Astrocyte (in vitro differentiated cells and primary cell): ENCODE measurements at regions not wholly inside any gene's neighbourhood (a gene's known extent, or its start where the extent isn't known, plus 50 kb on each side); places are given as distances from the start of the nearest gene placed in this dataset.

Experiments used
- DNase-seq: peaks from one replicate; pipeline ENCODE4 v3.0.0-alpha.2; 2010; ENCODE audit warnings: low read depth
- FAIRE-seq: peaks from 2 replicates; lab custom pipeline; 2011; peaks lifted over from hg19 to GRCh38; lab: Jason Lieb, UNC
- H2AFZ ChIP-seq: 2 replicates; pipeline ENCODE4 v1.6.0; 2012; ENCODE audit warnings: low read depth, low read length, inconsistent platforms
- H3K27ac ChIP-seq: 2 replicates; pipeline ENCODE4 v1.5.1; 2011; ENCODE audit warnings: low read depth, low read length, inconsistent platforms
- H3K27me3 ChIP-seq: 2 replicates; pipeline ENCODE4 v1.6.0; 2011; ENCODE audit warnings: low read length, inconsistent platforms; ENCODE audit not compliant: insufficient read depth
- H3K36me3 ChIP-seq: 2 replicates; pipeline ENCODE4 v1.5.1; 2011; ENCODE audit warnings: low read length, inconsistent platforms; ENCODE audit not compliant: insufficient read depth
- H3K4me1 ChIP-seq: 2 replicates; pipeline ENCODE4 v1.5.1; 2011; ENCODE audit warnings: low read length, inconsistent platforms; ENCODE audit not compliant: insufficient read depth
- H3K4me2 ChIP-seq: 2 replicates; pipeline ENCODE4 v1.6.0; 2012; ENCODE audit warnings: low read length, inconsistent platforms
- H3K4me3 ChIP-seq: 2 replicates; pipeline ENCODE4 v1.5.1; 2011; ENCODE audit warnings: low read depth, mild to moderate bottlenecking, low read length, inconsistent platforms; ENCODE audit not compliant: insufficient read depth
- H3K79me2 ChIP-seq: 2 replicates; pipeline ENCODE4 v1.6.0; 2012; ENCODE audit warnings: mild to moderate bottlenecking, low read length, inconsistent platforms; ENCODE audit not compliant: insufficient read depth
- H3K9ac ChIP-seq: 2 replicates; pipeline ENCODE4 v1.6.0; 2012; ENCODE audit warnings: mild to moderate bottlenecking, low read length, inconsistent platforms
- H3K9me3 ChIP-seq: 2 replicates; pipeline ENCODE4 v1.5.1; 2012; ENCODE audit warnings: low read depth, mild to moderate bottlenecking, low read length, inconsistent platforms; ENCODE audit not compliant: insufficient read depth
- H4K20me1 ChIP-seq: 2 replicates; pipeline ENCODE4 v1.6.0; 2012; ENCODE audit warnings: low read length, inconsistent platforms; ENCODE audit not compliant: insufficient read depth
- H3K27ac Mint-ChIP-seq: one replicate; pipeline ENCODE4 v1.8.0; 2021; ENCODE audit warnings: mild to moderate bottlenecking, mixed read lengths; ENCODE audit not compliant: unreplicated experiment
- H3K27me3 Mint-ChIP-seq: one replicate; pipeline ENCODE4 v1.8.0; 2021; ENCODE audit warnings: low read depth, mixed read lengths; ENCODE audit not compliant: unreplicated experiment
- H3K36me3 Mint-ChIP-seq: one replicate; pipeline ENCODE4 v1.8.0; 2021; ENCODE audit warnings: low read depth, mixed read lengths; ENCODE audit not compliant: unreplicated experiment
- H3K4me1 Mint-ChIP-seq: one replicate; pipeline ENCODE4 v1.8.0; 2021; ENCODE audit warnings: low read depth, mixed read lengths; ENCODE audit not compliant: unreplicated experiment
- H3K4me3 Mint-ChIP-seq: one replicate; pipeline ENCODE4 v1.8.0; 2021; ENCODE audit warnings: mild to moderate bottlenecking, moderate library complexity, mixed read lengths; ENCODE audit not compliant: unreplicated experiment
- H3K9me3 Mint-ChIP-seq: one replicate; pipeline ENCODE4 v1.8.0; 2021; ENCODE audit warnings: mild to moderate bottlenecking, mixed read lengths; ENCODE audit not compliant: unreplicated experiment
- CTCF ChIP-seq: IDR thresholded peaks from 2 replicates; pipeline ENCODE4 v1.5.1; 2011; ENCODE audit warnings: low read depth, mild to moderate bottlenecking, inconsistent platforms, low read length, moderate library complexity; ENCODE audit not compliant: insufficient read depth
- EZH2 ChIP-seq: IDR thresholded peaks from 2 replicates; pipeline ENCODE4 v1.6.1; 2012; ENCODE audit warnings: mild to moderate bottlenecking, low read length, inconsistent platforms; ENCODE audit not compliant: insufficient read depth

DNA sequence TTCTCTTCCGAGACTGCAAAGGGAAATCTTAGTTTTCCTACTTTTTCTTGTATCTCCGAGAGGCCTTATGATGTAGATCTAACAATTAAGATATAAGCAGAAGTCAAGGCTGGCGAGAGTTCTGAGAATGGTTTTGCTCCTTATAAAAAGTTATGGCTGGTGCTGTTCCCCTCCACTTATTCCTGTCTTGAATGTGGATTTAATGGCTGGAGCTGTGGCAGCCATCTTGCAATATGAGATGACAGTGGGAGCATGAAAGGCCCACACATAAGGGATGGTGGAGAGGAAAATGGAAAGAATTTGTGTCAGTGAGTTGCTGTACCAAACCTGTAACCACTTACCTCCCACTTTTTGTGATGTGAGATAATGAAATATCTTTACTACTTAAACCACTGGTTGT lies 124.6 kb upstream of the SLC22A23 start:
- Histone ChIP-seq H3K36me3 (no peaks in the 10 kb centered on the region), H4K20me1 (no peaks in the 10 kb centered on the region), H3K27me3 (peaks cover 6% of the 10 kb centered on the region), H3K4me2 (no peak overlapping the region), H2AFZ (no peak overlapping the region), H3K4me1 (peaks cover 11% of the 10 kb centered on the region), H3K9me3 (no peaks in the 10 kb centered on the region), H3K79me2 (no peaks in the 10 kb centered on the region), H3K9ac (no peak overlapping the region), H3K27ac (no peak overlapping the region), H3K4me3 (no peak overlapping the region)
- Mint-ChIP-seq H3K4me3 (no peak overlapping the region), H3K36me3 (no peaks in the 10 kb centered on the region), H3K27ac (no peak overlapping the region), H3K27me3 (peaks cover 13% of the 10 kb centered on the region), H3K4me1 (peaks cover 8% of the 10 kb centered on the region), H3K9me3 (no peaks in the 10 kb centered on the region)
- no peak for DNase-seq
- no peak for TF ChIP-seq CTCF
- no peak for TF ChIP-seq EZH2
- no peak for FAIRE-seq

DNA sequence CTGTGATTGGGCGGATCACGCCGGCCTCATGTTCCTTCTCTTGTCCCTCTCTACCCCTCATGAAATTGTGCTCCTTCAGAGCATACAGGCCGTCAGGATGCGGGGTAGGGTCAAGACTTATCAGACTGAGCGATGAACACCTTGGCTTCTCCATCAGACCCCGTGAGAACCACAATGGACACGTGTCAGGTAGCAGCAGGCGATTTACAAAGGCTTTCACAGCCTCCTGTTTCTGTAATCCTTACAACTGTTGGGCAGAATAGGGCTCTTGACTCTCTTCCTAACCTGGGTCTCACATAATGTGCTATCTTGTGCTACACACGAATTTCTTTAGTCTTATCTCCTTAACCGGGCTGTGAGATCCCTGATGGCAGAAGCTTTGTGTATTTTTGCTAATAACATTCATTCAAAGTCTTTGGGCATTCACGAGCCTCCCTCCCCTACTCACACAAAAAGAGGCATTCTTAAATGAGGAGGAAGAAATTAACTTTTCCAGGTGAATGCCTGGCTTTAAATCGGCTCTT lies 122.9 kb upstream of the SLC22A23 start:
- Histone ChIP-seq H3K9ac (no peak overlapping the region), H3K79me2 (no peaks in the 10 kb centered on the region), H3K4me1 (peaks cover 4% of the 10 kb centered on the region), H4K20me1 (no peaks in the 10 kb centered on the region), H3K36me3 (no peaks in the 10 kb centered on the region), H3K4me2 (no peak overlapping the region), H3K27me3 (peaks cover 13% of the 10 kb centered on the region), H3K9me3 (no peaks in the 10 kb centered on the region), H2AFZ (no peak overlapping the region), H3K27ac (no peak overlapping the region), H3K4me3 (no peak overlapping the region)
- no peak overlapping the region for H3K4me3 Mint-ChIP-seq
- FAIRE-seq (no peak), DNase-seq (no peak)
- TF ChIP-seq EZH2 (no peak), CTCF (no peak)
- H3K27me3 Mint-ChIP-seq: peaks cover 16% of the 10 kb centered on the region
- peaks cover 2% of the 10 kb centered on the region for H3K4me1 Mint-ChIP-seq
- H3K27ac Mint-ChIP-seq: no peak overlapping the region
- no peaks in the 10 kb centered on the region for H3K36me3 Mint-ChIP-seq
- no peaks in the 10 kb centered on the region for H3K9me3 Mint-ChIP-seq

GRCh38 chr6:3578981-3579380 lies 122.1 kb upstream of the SLC22A23 start:
- H2AFZ ChIP-seq: no peak overlapping the region
- no peaks in the 10 kb centered on the region for H3K4me1 Mint-ChIP-seq
- no peak overlapping the region for H3K27ac Mint-ChIP-seq
- no peaks in the 10 kb centered on the region for H3K9me3 Mint-ChIP-seq
- no peak overlapping the region for H3K27ac ChIP-seq
- H3K79me2 ChIP-seq: no peaks in the 10 kb centered on the region
- no peaks in the 10 kb centered on the region for H3K36me3 ChIP-seq
- H3K27me3 Mint-ChIP-seq: peaks cover 18% of the 10 kb centered on the region
- H3K4me1 ChIP-seq: no peaks in the 10 kb centered on the region
- no peak for FAIRE-seq
- H3K4me3 ChIP-seq: no peak overlapping the region
- DNase-seq: no peak
- H3K9ac ChIP-seq: no peak overlapping the region
- H3K9me3 ChIP-seq: no peaks in the 10 kb centered on the region
- peaks cover 13% of the 10 kb centered on the region for H3K27me3 ChIP-seq
- no peaks in the 10 kb centered on the region for H3K36me3 Mint-ChIP-seq
- H3K4me2 ChIP-seq: no peak overlapping the region
- TF ChIP-seq CTCF: no peak
- no peak overlapping the region for H3K4me3 Mint-ChIP-seq
- no peaks in the 10 kb centered on the region for H4K20me1 ChIP-seq
